GM13977 (cell line): ENCODE measurements at regions not wholly inside any gene's neighbourhood (a gene's known extent, or its start where the extent isn't known, plus 50 kb on each side); places are given as distances from the start of the nearest gene placed in this dataset.
A peak's percentile ranks its signal among the peaks of the same experiment; 100 is the strongest.

Experiments used
- DNase-seq: peaks from one replicate; pipeline ENCODE4 v3.0.0; 2012; ENCODE audit warnings: low spot score
- in situ Hi-C: fragments of 300-500 bp; cut with MboI; formaldehyde crosslinking; loops from one replicate; pipeline ENCODE4 v1.12.0; 2022; ENCODE audit warnings: low sequenced_read_pairs, low pct_unique_long_range_greater_than_20kb, mixed read lengths, inconsistent platforms; ENCODE audit not compliant: unreplicated experiment
- TF ChIP-seq, protein P1 (sequence below): IDR thresholded peaks from 2 replicates; pipeline ENCODE4 v1.5.1; 2012; ENCODE audit warnings: mild to moderate bottlenecking, control low read depth; ENCODE audit not compliant: insufficient read depth; ENCODE audit errors: extremely low read depth, missing control alignments

DNA sequence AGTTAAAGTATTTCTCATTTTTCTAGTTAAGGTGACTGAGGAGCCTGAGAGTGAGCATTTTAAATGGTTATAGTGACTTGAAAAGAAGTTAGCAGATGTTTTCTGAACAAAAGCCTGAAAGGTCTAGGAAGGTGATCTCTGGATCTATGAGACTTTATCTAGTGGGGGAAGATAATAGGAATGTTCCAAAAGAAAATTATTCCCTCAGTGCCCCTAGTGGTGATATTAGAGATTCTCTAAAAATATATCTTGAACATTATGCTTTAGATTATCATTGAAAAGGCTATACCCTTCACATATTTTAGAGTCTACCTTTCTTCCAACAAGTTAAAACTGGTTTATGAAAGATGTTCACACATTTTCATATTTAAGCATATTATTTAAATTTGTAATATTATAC lies 69.0 kb upstream of the SPANXN1 start:
- no peak for DNase-seq
- in situ Hi-C loops, result no loop called here
- TF ChIP-seq, protein P1, sequence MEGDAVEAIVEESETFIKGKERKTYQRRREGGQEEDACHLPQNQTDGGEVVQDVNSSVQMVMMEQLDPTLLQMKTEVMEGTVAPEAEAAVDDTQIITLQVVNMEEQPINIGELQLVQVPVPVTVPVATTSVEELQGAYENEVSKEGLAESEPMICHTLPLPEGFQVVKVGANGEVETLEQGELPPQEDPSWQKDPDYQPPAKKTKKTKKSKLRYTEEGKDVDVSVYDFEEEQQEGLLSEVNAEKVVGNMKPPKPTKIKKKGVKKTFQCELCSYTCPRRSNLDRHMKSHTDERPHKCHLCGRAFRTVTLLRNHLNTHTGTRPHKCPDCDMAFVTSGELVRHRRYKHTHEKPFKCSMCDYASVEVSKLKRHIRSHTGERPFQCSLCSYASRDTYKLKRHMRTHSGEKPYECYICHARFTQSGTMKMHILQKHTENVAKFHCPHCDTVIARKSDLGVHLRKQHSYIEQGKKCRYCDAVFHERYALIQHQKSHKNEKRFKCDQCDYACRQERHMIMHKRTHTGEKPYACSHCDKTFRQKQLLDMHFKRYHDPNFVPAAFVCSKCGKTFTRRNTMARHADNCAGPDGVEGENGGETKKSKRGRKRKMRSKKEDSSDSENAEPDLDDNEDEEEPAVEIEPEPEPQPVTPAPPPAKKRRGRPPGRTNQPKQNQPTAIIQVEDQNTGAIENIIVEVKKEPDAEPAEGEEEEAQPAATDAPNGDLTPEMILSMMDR, result peak; percentile 20

DNA sequence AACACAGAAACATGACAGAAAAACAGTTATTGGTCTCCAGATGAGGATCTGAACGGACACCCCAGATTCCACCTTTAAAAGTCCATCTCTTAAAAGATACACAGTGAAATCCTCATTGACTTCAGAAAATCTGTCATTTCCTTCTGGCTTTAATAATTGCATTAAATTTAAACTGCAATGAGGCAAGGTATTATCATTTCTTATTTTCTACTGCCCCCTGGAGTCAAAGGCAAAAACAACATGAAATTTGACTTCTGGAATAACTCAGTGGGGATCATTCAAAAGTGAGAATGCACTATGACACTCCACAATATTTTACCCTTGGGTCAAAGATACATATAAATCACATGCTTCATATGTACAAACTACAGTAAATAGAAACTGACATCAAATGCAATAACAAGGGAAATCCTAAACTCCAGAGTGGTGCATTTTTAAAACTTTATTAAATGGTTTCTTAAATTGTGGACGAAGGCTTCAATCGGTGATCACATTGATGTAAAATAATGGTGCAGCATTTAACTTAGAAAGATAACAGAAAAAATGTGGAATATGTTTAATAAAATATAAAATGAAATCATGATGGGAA lies 56.4 kb upstream of the SPANXN1 start:
- TF ChIP-seq, protein P1, result peak; percentile 35
- DNase-seq, result peak; percentile 4
- in situ Hi-C loops, result no loop called here
